ENCODE measurements at regions not wholly inside any gene's neighbourhood (a gene's known extent, or its start where the extent isn't known, plus 50 kb on each side); places are given as distances from the start of the nearest gene placed in this dataset.

DNA sequence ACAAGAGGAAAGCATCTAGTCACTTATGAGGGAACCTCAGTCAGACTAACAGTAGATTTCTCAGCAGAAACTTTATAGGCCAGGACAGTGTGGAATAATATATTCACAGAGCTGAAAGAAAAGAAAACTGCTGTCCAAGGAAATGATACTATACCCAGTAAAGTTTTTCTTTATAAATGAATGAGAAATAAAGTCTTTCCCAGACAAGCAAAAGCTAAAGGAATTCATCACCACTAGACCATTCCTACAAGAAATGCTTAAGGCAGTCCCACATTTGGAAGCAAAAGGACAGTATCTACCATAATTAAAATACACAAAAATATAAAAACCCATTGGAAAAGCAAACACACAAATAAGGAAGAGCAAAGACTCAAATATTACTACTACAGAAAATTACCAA is 59.9 kb downstream of the PSMG1 start:
- TF ChIP-seq, protein P1, sequence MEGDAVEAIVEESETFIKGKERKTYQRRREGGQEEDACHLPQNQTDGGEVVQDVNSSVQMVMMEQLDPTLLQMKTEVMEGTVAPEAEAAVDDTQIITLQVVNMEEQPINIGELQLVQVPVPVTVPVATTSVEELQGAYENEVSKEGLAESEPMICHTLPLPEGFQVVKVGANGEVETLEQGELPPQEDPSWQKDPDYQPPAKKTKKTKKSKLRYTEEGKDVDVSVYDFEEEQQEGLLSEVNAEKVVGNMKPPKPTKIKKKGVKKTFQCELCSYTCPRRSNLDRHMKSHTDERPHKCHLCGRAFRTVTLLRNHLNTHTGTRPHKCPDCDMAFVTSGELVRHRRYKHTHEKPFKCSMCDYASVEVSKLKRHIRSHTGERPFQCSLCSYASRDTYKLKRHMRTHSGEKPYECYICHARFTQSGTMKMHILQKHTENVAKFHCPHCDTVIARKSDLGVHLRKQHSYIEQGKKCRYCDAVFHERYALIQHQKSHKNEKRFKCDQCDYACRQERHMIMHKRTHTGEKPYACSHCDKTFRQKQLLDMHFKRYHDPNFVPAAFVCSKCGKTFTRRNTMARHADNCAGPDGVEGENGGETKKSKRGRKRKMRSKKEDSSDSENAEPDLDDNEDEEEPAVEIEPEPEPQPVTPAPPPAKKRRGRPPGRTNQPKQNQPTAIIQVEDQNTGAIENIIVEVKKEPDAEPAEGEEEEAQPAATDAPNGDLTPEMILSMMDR (IDR thresholded peaks at IDR 0.05) = no peak
- TF ChIP-seq POLR2A (IDR thresholded peaks at IDR 0.05) = no peak
- TF ChIP-seq EP300 (IDR thresholded peaks at IDR 0.05) = no peak
